PC-9 (cell line): ENCODE measurements at regions not wholly inside any gene's neighbourhood (a gene's known extent, or its start where the extent isn't known, plus 50 kb on each side); places are given as distances from the start of the nearest gene placed in this dataset.

Experiments
- BruUV-seq: library from RNA; stranded (reverse); fragments of 400-500 nt; replicated peaks from 2 replicates; lab custom pipeline; 2021; lab: Mats Ljungman, UMichigan
- CTCF ChIA-PET: fragments of 300-600 bp; sonication (Branson Sonifier 250); formaldehyde crosslinking; loops from one replicate; lab custom pipeline; 2022; ENCODE audit warnings: antibody characterized with exemption; lab: Charles Lee
- POLR2A ChIA-PET: fragments of 300-600 bp; sonication (Branson Sonifier 250); formaldehyde crosslinking; loops from one replicate; lab custom pipeline; 2022; ENCODE audit warnings: antibody characterized with exemption; ENCODE audit not compliant: unreplicated experiment; lab: Charles Lee
- DNase-seq, 2 experiments: peaks; one replicate each; pipeline versions ENCODE4 v3.0.0 to v3.0.0-alpha.2; 2015 to 2022; ENCODE audit warnings: mixed read lengths in 1 of 2
- H2AFZ ChIP-seq: fragments of 200-600 bp; sonication (generic); 2 replicates; pipeline ENCODE4 v1.8.1; 2017; ENCODE audit warnings: antibody characterized with exemption
- H3F3A ChIP-seq: fragments of 200-600 bp; sonication (generic); 2 replicates; pipeline ENCODE4 v1.8.1; 2017; ENCODE audit warnings: antibody characterized with exemption, mild to moderate bottlenecking, low read depth; ENCODE audit not compliant: insufficient read depth
- H3K27ac ChIP-seq: fragments of 200-600 bp; sonication (generic); 2 replicates; pipeline ENCODE4 v1.6.1; 2016; ENCODE audit warnings: mixed run types
- H3K27me3 ChIP-seq: fragments of 200-600 bp; sonication (generic); 2 replicates; pipeline ENCODE4 v1.6.1; 2016; ENCODE audit warnings: low read depth, mixed run types; ENCODE audit not compliant: insufficient read depth
- H3K36me3 ChIP-seq: fragments of 200-600 bp; sonication (generic); 2 replicates; pipeline ENCODE4 v1.6.1; 2016; ENCODE audit warnings: low read depth, mixed run types
- H3K4me1 ChIP-seq: fragments of 200-600 bp; sonication (generic); replicated peaks from 2 replicates; pipeline ENCODE4 v1.6.1; 2016; ENCODE audit warnings: mixed run types; ENCODE audit not compliant: insufficient read depth
- H3K4me2 ChIP-seq: fragments of 200-600 bp; sonication (generic); 2 replicates; pipeline ENCODE4 v1.6.1; 2017; ENCODE audit warnings: mixed run types
- H3K4me3 ChIP-seq: fragments of 200-600 bp; sonication (generic); 2 replicates; pipeline ENCODE4 v1.6.1; 2016; ENCODE audit warnings: mixed run types
- H3K79me2 ChIP-seq: fragments of 200-600 bp; sonication (generic); 2 replicates; pipeline ENCODE4 v1.6.1; 2017; ENCODE audit warnings: low read depth, mixed run types
- H3K9me2 ChIP-seq: fragments of 200-600 bp; sonication (generic); 2 replicates; pipeline ENCODE4 v1.8.1; 2017; ENCODE audit warnings: mild to moderate bottlenecking; ENCODE audit not compliant: insufficient read depth
- H3K9me3 ChIP-seq: fragments of 200-600 bp; sonication (generic); 2 replicates; pipeline ENCODE4 v1.8.1; 2016; ENCODE audit warnings: low read depth; ENCODE audit not compliant: insufficient read depth
- H4K20me1 ChIP-seq: fragments of 200-600 bp; sonication (generic); 2 replicates; pipeline ENCODE4 v1.8.1; 2017; ENCODE audit not compliant: insufficient read depth
- CTCF ChIP-seq: fragments of 200-600 bp; sonication (generic); conservative IDR thresholded peaks from 2 replicates; pipeline ENCODE4 v1.6.1; 2017; ENCODE audit warnings: mixed run types, antibody characterized with exemption, mild to moderate bottlenecking, moderate library complexity
- EZH2 ChIP-seq: fragments of 200-600 bp; sonication (generic); IDR thresholded peaks from 2 replicates; pipeline ENCODE4 v1.8.0; 2017; ENCODE audit warnings: antibody characterized with exemption, low read depth
- intact Hi-C: fragments of 100-400 bp; cut with micrococcal nuclease; formaldehyde crosslinking; loops from one replicate; pipeline ENCODE4 v1.10.0; 2022; ENCODE audit not compliant: unreplicated experiment

GRCh38 chr9:7869340-7869739 is 69.8 kb upstream of the DMAC1 start:
- no peaks in the 10 kb centered on the region for H3K36me3 ChIP-seq
- no peaks in the 10 kb centered on the region for H3K79me2 ChIP-seq
- TF ChIP-seq CTCF (no peak), EZH2 (no peak)
- POLR2A ChIA-PET = no interaction called here
- no peak overlapping the region for H3K4me2 ChIP-seq
- H3K4me1 ChIP-seq = no peaks in the 10 kb centered on the region
- CTCF ChIA-PET = no interaction called here
- no peaks in the 10 kb centered on the region for H3F3A ChIP-seq
- no peaks in the 10 kb centered on the region for H3K27me3 ChIP-seq
- H3K9me3 ChIP-seq = no peaks in the 10 kb centered on the region
- BruUV-seq = no TSS peak
- H3K4me3 ChIP-seq = no peak overlapping the region
- no peak overlapping the region for H2AFZ ChIP-seq
- no peaks in the 10 kb centered on the region for H4K20me1 ChIP-seq
- no peaks in the 10 kb centered on the region for H3K9me2 ChIP-seq
- DNase-seq = no peak
- intact Hi-C loops = no loop called here
- H3K27ac ChIP-seq = no peak overlapping the region

DNA sequence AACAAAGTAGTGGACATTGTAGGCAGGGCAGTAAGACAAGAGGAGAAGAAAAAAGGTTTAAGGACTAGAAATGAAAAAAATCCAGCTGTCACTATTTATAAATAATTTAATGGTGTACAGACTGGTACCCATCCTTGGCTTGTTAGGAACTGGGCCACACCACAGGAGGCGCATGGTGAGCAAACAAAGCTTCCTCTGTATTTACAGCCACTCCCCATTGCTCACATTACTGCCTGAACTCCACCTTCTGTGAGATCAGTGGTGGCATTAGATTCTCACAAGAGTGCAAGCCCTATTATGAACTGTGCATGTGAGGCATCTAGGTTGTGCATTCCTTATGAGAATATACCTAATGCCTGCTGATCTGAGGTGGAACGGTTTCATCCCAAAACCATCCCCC is 62.6 kb upstream of the DMAC1 start:
- CTCF ChIA-PET = no interaction called here
- H3K27ac ChIP-seq = no peak overlapping the region
- H3K9me3 ChIP-seq = no peaks in the 10 kb centered on the region
- no peaks in the 10 kb centered on the region for H3F3A ChIP-seq
- H3K9me2 ChIP-seq = no peaks in the 10 kb centered on the region
- H3K36me3 ChIP-seq = no peaks in the 10 kb centered on the region
- H3K4me1 ChIP-seq = no peaks in the 10 kb centered on the region
- no peak for DNase-seq
- no peaks in the 10 kb centered on the region for H3K27me3 ChIP-seq
- TF ChIP-seq CTCF = no peak
- TF ChIP-seq EZH2 = no peak
- BruUV-seq = no TSS peak
- POLR2A ChIA-PET = no interaction called here
- H4K20me1 ChIP-seq = no peaks in the 10 kb centered on the region
- intact Hi-C loops = no loop called here
- H3K4me2 ChIP-seq = no peak overlapping the region
- H3K79me2 ChIP-seq = no peaks in the 10 kb centered on the region
- no peak overlapping the region for H2AFZ ChIP-seq
- H3K4me3 ChIP-seq = no peak overlapping the region

DNA sequence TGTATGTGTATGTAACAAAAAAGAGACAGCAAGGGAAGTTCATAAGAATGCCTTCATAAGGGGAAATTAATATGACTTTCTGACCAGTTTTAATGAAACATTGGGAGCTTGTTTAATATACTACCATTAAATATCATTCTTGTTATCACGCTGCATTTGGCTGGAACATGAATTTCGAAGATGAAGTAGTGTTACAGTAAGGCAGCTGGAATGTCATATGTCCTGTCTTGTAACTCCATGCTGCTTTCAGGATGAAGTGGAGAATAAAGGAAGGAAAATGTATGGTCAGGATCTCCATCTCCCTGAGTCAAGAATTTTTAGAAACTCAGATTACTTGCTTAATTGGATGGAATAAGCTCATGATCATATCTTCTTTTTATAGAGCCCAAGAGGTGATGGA is 61.5 kb upstream of the DMAC1 start:
- no peaks in the 10 kb centered on the region for H3F3A ChIP-seq
- H3K9me2 ChIP-seq = no peaks in the 10 kb centered on the region
- no peaks in the 10 kb centered on the region for H3K27me3 ChIP-seq
- no peak overlapping the region for H3K4me3 ChIP-seq
- H3K79me2 ChIP-seq = no peaks in the 10 kb centered on the region
- TF ChIP-seq EZH2 = no peak
- TF ChIP-seq CTCF = no peak
- no peak overlapping the region for H3K4me2 ChIP-seq
- H3K36me3 ChIP-seq = no peaks in the 10 kb centered on the region
- H3K4me1 ChIP-seq = no peaks in the 10 kb centered on the region
- no peak overlapping the region for H2AFZ ChIP-seq
- intact Hi-C loops = no loop called here
- CTCF ChIA-PET = no interaction called here
- H3K27ac ChIP-seq = no peak overlapping the region
- no peaks in the 10 kb centered on the region for H3K9me3 ChIP-seq
- POLR2A ChIA-PET = no interaction called here
- BruUV-seq = no TSS peak
- no peaks in the 10 kb centered on the region for H4K20me1 ChIP-seq
- DNase-seq = no peak
